HG03139 (cell line): ENCODE measurements at regions not wholly inside any gene's neighbourhood (a gene's known extent, or its start where the extent isn't known, plus 50 kb on each side); places are given as distances from the start of the nearest gene placed in this dataset.

ENCODE experiments used
- ATAC-seq: cut with Tn5 transposase; IDR thresholded peaks from one replicate; pipeline ENCODE4 v1.9.1; 2021; ENCODE audit not compliant: unreplicated experiment

DNA sequence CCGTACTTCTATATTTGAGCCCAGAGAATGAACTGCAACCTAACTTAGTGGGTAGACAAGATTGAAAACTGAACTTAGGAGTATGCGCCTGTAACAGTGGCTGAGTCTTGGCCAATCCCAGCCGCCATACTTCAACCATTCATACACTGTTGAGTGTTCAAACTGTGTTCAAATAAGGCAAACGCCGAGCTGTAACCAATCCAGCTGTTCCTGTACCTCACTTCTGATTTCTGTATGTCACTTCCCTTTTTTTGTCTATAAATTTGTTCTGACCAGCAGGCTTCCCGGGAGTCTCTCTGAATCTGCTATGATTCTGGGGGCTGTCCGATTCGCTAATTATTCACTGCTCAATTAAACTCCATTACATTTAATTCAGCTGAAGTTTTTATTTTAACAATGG, 58.6 kb upstream of the TPM1 start:
- ATAC-seq = no peak

DNA sequence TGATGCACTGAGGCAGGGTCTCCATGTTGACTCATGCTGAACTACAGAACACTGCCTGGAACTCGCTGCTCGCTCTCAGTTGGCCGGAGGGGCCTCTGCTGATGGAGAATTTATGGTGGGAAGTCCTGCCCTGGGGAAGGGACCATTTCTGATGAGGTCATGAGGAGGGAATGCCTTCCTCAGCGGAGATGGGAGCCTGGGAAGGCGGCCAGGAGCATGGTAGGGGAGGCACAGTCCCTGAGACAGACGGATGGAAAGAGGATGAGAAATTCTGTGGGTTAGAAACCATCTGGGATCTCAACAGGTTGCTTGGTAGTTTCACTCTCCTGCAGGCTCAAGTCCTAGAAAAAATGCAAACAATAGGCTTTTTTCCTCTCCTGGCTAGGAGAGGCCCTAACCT, 56.8 kb upstream of the TPM1 start:
- no peak for ATAC-seq

DNA sequence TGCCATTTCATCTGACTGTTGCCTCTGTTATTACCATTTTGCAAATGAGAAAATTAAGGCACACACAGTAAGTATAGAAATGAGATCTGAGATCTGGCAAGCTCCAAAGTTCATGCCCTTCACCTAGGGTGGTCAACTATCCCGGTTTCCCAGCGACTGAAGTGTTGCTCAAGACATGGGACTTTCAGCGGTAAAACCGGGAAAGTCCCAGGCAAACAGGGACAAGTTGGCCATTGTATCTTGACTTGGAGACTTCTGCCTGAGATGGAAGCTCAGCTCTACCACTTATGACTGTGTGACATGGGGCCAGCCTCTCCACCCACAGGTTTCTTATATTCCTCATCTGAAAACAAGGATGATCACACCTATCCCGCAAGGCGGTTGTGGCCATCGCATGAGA, 55.6 kb upstream of the TPM1 start:
- ATAC-seq = no peak

DNA sequence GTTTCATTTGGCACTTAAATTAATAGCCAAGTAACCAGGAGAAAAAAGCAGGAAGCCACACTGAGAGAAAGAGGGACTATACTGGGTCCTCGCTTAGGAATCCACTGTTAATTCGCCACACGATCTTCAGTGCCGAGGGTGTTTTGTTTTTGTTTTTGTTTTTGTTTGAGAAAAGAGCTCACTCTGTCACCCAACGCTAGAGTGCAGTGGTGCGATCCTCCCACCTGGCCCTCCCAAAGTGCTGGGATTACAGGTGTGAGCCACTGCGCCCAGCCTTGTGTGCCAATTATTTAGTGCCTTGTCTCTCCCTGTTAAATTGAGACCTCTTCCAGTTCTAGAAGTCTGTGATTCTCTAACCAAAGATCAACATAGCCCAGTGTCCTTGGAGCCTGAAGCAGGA, 53.8 kb upstream of the TPM1 start:
- ATAC-seq = no peak

DNA sequence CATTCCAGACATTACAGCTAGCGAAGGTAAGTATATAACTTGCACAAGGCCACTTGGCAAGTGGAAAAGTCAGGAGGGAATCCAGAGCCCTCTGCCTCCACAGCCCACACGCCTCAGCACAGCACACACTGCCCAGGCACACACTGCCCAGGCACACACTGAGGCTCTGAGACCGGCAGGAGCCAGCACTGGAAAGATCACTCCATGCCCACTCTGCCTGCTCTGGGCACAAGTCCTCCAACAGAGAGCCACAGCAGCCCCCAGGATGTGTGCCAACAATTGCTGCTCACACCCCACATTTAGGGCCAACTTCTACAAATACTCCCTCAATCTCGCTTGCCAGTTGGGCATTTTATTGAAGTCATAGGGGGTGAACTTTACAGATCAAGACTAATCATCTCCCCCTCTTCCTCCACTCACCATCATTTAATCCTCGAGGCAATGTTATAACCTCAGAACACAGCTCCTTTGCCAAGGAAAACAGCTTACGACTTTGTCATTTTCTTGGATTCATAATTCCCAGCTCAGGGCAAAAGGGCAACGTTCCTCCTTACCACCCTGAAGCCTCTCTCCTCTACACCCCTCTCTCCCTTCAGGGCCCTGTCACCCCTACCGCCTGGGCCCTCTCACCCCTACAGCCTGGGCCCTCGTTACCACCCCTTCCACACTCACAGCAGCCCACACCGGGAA, 53.0 kb upstream of the TPM1 start:
- no peak for ATAC-seq

DNA sequence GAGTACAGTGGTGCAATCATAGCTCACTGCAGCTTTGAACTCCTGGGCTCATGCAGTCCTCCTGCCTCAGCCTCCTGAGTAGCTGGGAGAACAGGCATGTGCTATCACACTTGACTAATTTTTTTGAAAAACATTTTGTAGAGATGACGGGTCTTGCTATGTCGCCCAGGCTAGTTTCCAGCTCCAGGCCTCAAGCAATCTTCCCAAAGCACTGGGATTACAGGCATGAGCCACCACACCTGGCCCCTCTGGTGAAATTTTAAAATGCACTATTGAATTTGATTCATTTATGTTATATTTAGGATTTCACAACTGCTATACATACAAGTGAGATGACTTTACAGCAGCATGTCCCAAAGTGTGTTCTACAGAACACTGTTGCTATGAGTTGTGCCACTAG, 50.8 kb upstream of the TPM1 start:
- ATAC-seq = no peak

DNA sequence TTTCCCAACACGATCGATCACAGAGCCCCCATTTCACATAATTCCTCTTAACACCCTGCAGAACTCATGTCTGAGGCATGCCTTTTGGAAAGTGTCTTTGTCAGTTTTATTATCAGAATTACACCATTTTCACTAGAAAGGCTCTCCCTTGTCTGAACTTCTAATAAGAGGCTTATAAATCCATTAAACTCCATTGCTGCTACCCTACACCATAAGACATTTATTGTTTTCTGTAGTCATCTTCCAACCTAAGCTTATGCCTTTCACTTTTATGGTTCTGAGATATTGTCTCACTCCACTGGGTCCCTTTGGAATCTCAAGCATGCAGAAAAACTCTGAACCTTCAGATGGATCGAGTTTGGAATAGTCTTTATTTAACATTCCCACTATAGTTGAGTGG, 50.2 kb upstream of the TPM1 start:
- no peak for ATAC-seq
